NCI-H748 treated with DMSO at 0.1 percent for 48 hours (cell line): ENCODE measurements at regions not wholly inside any gene's neighbourhood (a gene's known extent, or its start where the extent isn't known, plus 50 kb on each side); places are given as distances from the start of the nearest gene placed in this dataset.
"Not testable (repeated sequence)": the region's sequence is repeated elsewhere in the genome, so short reads cannot be mapped to it uniquely, and the experiment has no call there.

ENCODE experiments used
- DNase-seq: peaks from one replicate; lab custom pipeline; 2025; lab: John Stamatoyannopoulos, UW

DNA sequence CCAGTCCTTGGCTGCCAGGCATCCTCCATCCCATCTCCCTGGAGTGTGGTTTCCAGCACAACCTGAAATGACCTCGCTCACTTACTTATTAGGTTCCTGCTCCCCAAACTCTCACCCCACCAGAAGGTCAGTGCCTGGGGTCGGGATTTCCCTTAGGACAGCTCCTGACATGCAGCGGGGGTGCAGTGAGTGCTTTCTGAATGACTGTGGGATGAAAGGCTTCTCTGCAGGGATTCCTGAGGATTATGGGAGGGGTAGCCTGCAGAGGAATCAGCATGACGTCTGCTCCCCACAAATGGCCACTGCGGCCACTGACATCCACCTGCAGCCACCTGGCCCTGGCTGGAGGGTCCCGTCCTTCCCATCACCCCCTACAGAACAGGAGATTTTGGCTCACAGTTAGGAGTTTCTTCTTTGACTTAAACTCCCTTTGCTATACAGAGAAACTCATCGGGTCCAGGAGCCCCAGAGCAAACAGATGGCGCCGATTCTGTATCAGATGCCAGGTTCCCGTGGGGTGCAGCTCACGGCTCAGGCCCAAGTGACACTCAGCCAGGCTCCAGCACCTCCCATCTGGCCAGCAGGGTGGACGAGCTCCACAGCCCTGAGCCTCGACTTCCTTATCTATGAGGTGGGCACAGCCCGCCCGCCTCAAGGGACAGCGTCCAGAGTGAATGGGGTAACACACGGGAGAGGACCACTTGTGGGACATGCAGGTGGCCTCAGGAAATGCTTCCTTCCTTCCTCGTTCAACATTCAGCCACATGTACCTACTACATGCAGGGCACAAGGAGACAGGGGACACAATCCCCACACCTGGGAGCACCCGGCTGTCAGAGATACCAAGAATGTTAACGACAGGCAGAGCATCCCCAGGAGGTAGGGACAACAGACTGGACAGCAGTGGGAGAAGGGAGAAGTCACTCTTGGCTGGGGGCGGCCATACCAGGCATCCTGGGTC, 69.8 kb downstream of the RMI2 start:
- DNase-seq: no peak

- no peak for DNase-seq
Measured at GRCh38 chr16:11416228-11417001, 71.2 kb downstream of the RMI2 start.

GRCh38 chr16:11417487-11417886, 72.2 kb downstream of the RMI2 start:
- no peak for DNase-seq

GRCh38 chr16:11418506-11418905, 73.2 kb downstream of the RMI2 start:
- no peak for DNase-seq

DNA sequence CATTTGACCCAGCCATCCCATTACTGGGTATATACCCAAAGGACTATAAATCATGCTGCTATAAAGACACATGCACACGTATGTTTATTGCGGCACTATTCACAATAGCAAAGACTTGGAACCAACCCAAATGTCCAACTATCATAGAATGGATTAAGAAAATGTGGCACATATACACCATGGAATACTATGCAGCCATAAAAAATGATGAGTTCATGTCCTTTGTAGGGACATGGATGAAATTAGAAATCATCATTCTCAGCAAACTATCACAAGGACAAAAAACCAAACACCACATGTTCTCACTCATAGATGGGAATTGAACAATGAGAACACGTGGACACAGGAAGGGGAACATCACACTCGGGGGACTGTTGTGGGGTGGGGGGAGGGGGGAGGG, 74.8 kb downstream of the RMI2 start:
- not testable (repeated sequence) for DNase-seq

DNA sequence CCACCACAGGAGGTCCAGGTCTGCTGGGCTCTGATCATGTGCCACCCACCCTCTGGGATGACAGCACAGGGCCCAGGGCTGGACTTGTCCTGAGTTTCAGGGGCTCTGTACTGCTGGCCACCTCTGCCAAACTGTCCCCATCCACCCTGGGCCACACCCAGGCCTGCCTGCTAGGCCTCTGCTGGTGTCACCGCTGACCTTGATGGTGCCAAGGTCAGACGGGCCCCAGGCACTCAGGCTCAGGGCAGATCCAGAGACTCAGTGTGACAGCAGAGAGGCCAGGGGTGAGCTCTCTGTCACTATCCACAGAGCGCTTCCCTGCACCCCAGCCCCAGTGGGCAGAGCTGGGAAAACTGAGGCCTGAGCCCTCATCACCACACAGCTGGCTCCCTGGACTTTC, 75.6 kb downstream of the RMI2 start:
- no peak for DNase-seq

- DNase-seq: no peak
Measured at GRCh38 chr16:11422381-11423314, 77.4 kb downstream of the RMI2 start.

DNA sequence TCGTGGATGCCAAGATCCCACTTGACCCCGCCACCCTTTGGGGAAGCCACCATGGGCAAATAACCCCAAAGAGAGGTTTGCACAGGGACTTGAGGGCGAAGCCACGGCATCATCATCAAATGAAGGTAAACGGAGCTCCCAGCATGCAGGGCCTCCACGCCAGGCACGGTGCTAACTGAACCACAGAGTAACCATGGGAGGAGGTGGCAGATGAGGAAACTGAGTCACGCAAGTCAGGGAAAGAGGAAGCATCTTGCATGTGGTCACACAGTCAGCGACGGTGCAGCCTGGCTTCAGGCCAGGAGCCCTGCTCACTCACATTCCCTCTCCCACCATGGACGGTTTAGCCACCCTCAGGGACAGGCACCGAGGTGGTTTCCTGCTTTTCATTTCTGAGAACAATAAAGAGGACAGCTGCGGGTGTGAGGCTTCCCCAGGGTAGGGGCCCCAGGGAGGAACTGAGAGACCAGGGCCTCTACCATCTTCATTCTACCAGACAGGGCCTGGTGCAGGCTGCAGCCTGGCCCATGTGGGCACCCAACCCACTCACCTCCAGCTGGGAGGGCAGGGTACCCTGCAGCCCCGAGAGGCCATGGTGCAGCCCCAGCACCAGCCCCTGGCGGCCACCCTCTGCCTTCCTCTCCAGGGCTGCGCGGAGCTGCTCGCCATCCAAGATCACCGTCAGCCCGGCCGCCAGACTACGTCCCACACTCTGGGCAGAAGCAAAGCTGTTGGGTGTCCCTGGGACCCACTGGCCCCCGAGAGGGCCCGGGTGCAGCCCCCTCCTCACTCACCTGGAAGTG, 78.3 kb downstream of the RMI2 start:
- DNase-seq: no peak

DNA sequence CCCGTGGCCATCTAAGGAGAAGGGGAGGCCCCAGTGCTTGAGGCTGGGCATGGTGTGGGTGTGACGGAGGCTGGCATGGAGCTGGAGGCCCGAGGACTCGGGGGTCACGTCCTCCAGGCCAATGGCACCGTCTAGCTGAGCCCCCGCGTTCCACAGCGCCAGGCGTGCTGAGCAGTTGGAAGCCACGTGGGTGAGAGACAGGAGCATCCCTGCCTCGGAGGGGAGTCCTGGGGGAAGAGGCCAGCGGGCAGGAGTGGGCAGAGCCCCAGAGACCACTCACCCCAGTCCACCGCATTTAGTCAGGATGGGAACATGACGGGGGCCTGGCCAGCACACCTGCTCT, 78.8 kb downstream of the RMI2 start:
- DNase-seq: no peak

DNA sequence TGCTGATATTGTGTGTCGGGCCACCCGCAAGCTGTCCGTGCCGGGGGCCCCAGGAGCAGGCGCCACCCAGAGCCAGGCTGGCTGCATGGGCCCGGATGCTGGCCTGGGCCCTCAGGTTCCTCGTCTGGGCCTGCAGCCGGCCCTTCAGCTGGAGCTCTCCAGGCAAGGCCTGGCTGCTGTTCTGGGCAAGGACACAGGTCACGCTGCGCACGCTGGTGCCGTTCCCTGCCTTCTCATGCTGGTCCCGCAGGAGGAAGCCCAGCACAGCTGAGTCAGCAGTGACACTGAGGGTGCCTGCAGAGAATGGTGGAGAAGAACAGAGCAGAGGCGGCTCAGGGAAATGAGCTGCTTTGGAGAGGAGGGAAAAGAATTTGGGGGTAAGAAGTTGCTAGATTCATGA, 79.9 kb downstream of the RMI2 start:
- no peak for DNase-seq

- DNase-seq: no peak
Measured at GRCh38 chr16:11428623-11428953, 83.3 kb downstream of the RMI2 start.

DNA sequence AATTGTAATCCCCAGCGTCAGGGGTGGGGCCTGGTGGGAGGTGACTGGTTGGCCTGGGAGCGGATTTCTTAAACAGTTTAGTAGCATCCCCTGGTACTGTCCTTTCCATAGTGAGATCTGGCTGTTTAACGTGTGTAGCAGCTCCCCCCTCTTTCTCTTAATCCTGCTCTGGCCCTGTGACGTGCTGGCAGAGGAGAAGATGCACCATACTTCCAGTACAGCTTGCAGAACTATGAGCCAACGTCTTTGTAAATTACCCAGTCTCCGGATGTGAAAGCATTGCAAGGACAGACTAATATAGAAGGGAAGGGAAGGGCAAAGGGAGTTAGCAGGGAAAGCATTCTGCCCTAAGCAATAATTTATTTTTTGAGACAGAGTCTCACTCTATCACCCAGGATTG, 83.9 kb downstream of the RMI2 start:
- DNase-seq: no peak

DNA sequence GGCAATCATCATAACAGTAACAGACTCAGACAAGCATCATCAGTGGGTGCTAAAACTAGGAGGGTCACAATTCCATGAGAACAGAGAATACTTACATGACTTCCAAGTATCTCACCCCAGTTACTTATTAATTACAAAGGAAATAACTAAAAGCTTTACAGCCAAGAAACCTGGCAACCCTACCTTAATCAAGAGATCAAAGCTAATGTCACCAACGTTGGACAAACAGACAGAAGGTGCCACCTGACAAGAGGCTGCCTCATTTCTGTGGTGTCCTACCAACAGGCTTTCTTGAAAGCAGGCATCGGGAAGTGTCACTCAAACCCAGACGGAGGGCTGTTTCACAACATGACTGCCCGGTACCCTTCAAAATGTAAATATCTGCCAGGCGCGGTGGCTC, 84.6 kb downstream of the RMI2 start:
- DNase-seq: no peak

GRCh38 chr16:11430601-11431317, 85.5 kb downstream of the RMI2 start:
- no peak for DNase-seq

DNA sequence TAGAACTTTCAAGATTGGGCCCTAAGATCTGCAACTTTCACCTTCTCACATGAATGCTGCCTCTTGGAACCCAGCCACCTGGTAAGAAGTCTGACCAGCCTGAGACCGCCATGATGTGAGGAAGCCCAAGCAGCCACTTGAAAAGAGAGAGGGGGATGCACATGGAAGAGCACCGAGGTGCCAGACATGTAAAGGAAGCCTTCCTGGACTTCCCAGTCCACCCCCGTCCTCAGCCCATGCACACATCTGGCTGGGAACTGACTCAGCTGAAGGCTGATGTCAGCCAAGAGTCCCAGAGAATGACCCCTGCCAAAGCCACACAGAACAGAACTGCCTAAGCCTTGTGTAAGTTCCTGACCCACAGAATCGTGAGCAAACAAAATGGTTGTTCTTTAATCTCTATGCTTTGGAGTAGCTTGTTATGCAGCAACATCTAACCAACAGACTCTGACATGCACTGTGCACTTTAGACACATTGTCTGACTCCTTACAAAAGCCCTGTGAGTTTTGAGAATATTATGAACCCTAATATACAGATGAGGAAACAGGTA, 86.7 kb downstream of the RMI2 start:
- no peak for DNase-seq

GRCh38 chr16:11432856-11433395, 87.7 kb downstream of the RMI2 start:
- no peak for DNase-seq

DNA sequence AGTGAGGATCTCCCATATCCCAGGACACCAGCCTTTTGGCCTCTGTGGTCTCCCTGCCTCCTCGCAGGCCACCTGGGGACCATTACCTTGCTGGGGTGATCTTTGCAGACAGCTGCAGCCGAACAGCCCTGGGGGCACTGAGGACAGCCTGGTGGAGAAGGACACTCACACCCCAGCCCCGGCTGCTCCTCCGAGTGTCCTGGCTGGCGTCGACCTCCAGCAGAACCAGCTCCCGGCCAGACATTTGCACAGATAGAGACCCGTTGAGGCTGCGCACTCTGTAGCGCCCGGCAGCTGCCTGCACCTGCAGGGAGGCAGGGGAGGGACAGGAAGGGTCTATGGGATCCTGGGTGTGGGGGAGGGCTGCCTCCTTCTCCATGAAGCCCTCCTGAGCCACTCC, 90.3 kb downstream of the RMI2 start:
- DNase-seq: no peak

DNA sequence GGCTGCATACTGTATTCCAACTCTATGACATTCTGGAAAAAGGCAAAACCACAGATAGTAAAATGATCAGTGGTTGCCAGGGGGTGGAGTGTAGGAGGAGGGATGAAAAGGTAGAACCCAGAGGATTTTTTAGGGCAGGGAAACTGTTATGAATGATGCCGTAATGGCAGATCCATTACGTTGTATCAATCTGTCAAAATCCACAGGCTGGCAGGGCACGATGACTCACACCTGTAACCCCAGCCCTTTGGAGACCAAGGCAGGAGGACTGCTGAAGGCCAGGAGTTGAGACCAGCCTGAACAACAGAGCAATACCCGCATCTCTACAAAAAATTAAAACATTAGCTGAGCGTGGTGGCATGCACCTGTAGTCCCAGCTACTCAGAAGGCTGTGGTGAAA, 91.8 kb downstream of the RMI2 start:
- no peak for DNase-seq

DNA sequence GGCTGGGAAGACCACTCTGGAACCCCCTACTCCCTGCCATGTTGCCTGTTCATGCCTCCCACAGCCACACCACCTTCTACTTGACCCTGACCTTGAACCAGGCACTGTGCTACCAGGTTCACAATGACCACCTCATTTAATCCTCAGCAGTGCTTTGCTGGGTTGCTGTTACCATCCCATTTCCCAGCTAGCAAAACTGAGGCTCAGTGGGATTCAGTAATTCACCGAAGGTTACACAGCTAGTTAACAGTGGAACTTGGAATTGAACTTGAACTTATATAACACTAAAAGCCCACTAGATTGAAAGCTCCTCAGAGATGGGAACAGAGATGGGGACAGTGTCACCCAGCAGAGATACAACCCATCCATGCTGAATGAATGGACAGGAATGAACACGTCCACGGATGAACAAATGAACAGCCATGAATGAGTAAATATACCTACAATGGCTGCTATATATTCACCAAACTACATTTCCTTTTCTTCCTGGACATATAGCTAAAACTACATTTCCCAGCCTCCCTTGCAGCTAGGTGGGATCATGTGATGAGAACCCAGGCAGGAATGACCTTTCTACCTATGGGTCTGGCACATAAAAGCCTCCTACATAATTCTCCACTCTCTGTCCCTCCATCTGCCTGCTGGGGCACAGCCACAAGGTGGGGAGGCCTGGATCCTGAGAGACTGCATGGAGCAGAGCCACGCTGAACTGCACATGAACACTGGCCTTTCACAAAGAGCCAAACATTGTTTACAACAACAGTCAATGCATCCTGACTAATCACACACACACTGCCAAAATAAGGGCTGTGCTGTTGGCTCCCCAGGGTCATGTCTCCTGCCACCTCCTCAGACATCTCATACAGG, 94.8 kb downstream of the RMI2 start:
- DNase-seq: no peak
